ENCODE measurements at regions not wholly inside any gene's neighbourhood (a gene's known extent, or its start where the extent isn't known, plus 50 kb on each side); places are given as distances from the start of the nearest gene placed in this dataset.

GRCh38 chr21:27447843-27448242 is 481.0 kb upstream of the ADAMTS5 start:
- ChIA-PET CTCF (no interaction called here), POLR2A (no interaction called here)
- TF ChIP-seq PKNOX1 (IDR thresholded peaks at IDR 0.05) = no peak
- no peak for DNase-seq (ENCODE audit: extremely low spot score)

DNA sequence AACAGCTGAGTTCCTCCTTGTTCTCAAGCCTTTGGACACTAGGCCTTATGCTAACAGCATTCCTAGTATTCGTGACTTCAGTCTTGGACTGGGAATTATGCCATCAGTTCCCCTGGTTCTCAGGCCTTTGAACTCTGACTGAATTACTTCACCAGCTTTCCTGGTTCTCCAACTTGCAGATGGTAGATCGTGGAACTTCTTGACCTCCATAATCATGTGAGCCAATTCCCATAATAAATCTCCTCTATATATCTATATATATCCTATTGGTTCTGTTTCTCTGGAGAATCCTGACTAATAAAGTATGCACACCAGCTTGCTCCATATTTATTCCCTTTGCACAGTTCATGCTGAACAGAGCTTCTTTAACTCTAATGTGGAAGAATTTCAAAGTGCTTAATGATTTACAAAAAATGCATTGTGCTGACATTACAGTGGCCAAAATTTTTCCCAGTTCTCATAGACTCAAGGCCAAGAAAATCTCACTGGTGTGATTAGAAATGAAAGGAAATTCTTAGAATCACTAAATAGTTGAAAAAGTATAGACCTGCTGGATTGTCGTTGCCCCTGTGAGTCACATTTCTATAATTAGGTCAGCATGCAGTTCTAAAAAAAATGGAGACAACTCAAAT is 462.9 kb upstream of the ADAMTS5 start:
- CTCF ChIA-PET = no interaction called here
- TF ChIP-seq NFRKB (IDR thresholded peaks at IDR 0.05) = no peak
- TF ChIP-seq ZNF384 (IDR thresholded peaks at IDR 0.05) = no peak
- no peak for TF ChIP-seq PKNOX1 (IDR thresholded peaks at IDR 0.05)
- no peak for TF ChIP-seq LEF1 (IDR thresholded peaks at IDR 0.05; ENCODE audit: borderline replicate concordance)
- no peak for TF ChIP-seq TARDBP (IDR thresholded peaks at IDR 0.05)
- no peak for TF ChIP-seq FOXA1 (IDR thresholded peaks at IDR 0.05)
- POLR2A ChIA-PET = no interaction called here
- no peak for DNase-seq (ENCODE audit: extremely low spot score)

- ChIA-PET CTCF (no interaction called here), POLR2A (no interaction called here)
- TF ChIP-seq ARNT (IDR thresholded peaks at IDR 0.05) (no peak), ELF4 (IDR thresholded peaks at IDR 0.05) (no peak), SUZ12 (IDR thresholded peaks at IDR 0.05) (no peak), HDGF (IDR thresholded peaks at IDR 0.05; ENCODE audit: borderline replicate concordance) (no peak), ZNF384 (IDR thresholded peaks at IDR 0.05) (no peak), NFRKB (IDR thresholded peaks at IDR 0.05) (no peak), L3MBTL2 (conservative IDR thresholded peaks at IDR 0.05) (no peak), SP1 (IDR thresholded peaks at IDR 0.05) (no peak), FOXA1 (IDR thresholded peaks at IDR 0.05) (no peak), BHLHE40 (IDR thresholded peaks at IDR 0.05; ENCODE audit: borderline replicate concordance) (no peak), FOXK2 (IDR thresholded peaks at IDR 0.05) (no peak), TARDBP (IDR thresholded peaks at IDR 0.05) (no peak), LEF1 (IDR thresholded peaks at IDR 0.05; ENCODE audit: borderline replicate concordance) (no peak), CTBP1 (IDR thresholded peaks at IDR 0.05; ENCODE audit: borderline replicate concordance) (no peak), PKNOX1 (IDR thresholded peaks at IDR 0.05) (no peak), FOXM1 (IDR thresholded peaks at IDR 0.05; ENCODE audit: borderline replicate concordance) (no peak)
- DNase-seq (ENCODE audit: extremely low spot score) = no peak
Observed at GRCh38 chr21:27426196-27426595, 459.3 kb upstream of the ADAMTS5 start.

GRCh38 chr21:27425574-27425973 is 458.7 kb upstream of the ADAMTS5 start:
- ChIA-PET POLR2A (no interaction called here), CTCF (no interaction called here)
- no peak for DNase-seq (ENCODE audit: extremely low spot score)
- no peak for TF ChIP-seq HDGF (IDR thresholded peaks at IDR 0.05; ENCODE audit: borderline replicate concordance)
- no peak for TF ChIP-seq SP1 (IDR thresholded peaks at IDR 0.05)
- no peak for TF ChIP-seq FOXM1 (IDR thresholded peaks at IDR 0.05; ENCODE audit: borderline replicate concordance)
- no peak for TF ChIP-seq NFRKB (IDR thresholded peaks at IDR 0.05)
- TF ChIP-seq FOXA1 (IDR thresholded peaks at IDR 0.05) = no peak
- no peak for TF ChIP-seq TARDBP (IDR thresholded peaks at IDR 0.05)
- TF ChIP-seq PKNOX1 (IDR thresholded peaks at IDR 0.05) = no peak
- TF ChIP-seq SUZ12 (IDR thresholded peaks at IDR 0.05) = no peak
- TF ChIP-seq ARNT (IDR thresholded peaks at IDR 0.05) = no peak
- no peak for TF ChIP-seq LEF1 (IDR thresholded peaks at IDR 0.05; ENCODE audit: borderline replicate concordance)
- no peak for TF ChIP-seq BHLHE40 (IDR thresholded peaks at IDR 0.05; ENCODE audit: borderline replicate concordance)
- no peak for TF ChIP-seq ELF4 (IDR thresholded peaks at IDR 0.05)
- TF ChIP-seq FOXK2 (IDR thresholded peaks at IDR 0.05) = no peak
- no peak for TF ChIP-seq ZNF384 (IDR thresholded peaks at IDR 0.05)
- TF ChIP-seq CTBP1 (IDR thresholded peaks at IDR 0.05; ENCODE audit: borderline replicate concordance) = no peak
- TF ChIP-seq L3MBTL2 (conservative IDR thresholded peaks at IDR 0.05) = no peak

GRCh38 chr21:27425172-27425571 is 458.3 kb upstream of the ADAMTS5 start:
- DNase-seq (ENCODE audit: extremely low spot score) = no peak
- TF ChIP-seq FOXA1 (IDR thresholded peaks at IDR 0.05) (no peak), NFRKB (IDR thresholded peaks at IDR 0.05) (no peak), BHLHE40 (IDR thresholded peaks at IDR 0.05; ENCODE audit: borderline replicate concordance) (no peak), SUZ12 (IDR thresholded peaks at IDR 0.05) (no peak), TARDBP (IDR thresholded peaks at IDR 0.05) (no peak), CTBP1 (IDR thresholded peaks at IDR 0.05; ENCODE audit: borderline replicate concordance) (no peak), SP1 (IDR thresholded peaks at IDR 0.05) (no peak), LEF1 (IDR thresholded peaks at IDR 0.05; ENCODE audit: borderline replicate concordance) (no peak)
- ChIA-PET POLR2A (no interaction called here), CTCF (interaction anchor here (0.6 kb wide), 1 partner anchor 43 kb away, joined by 4 read pairs; no protein-coding TSS in a partner anchor)

- CTCF ChIA-PET = interaction anchor here (0.6 kb wide), 1 partner anchor 43 kb away, joined by 4 read pairs; no protein-coding TSS in a partner anchor
Observed at GRCh38 chr21:27424601-27425000, 457.7 kb upstream of the ADAMTS5 start.

More at GRCh38 chr21:27424601-27425000, 457.7 kb upstream of the ADAMTS5 start:
- TF ChIP-seq CTBP1 (IDR thresholded peaks at IDR 0.05; ENCODE audit: borderline replicate concordance) (no peak), ZNF384 (IDR thresholded peaks at IDR 0.05) (no peak), BHLHE40 (IDR thresholded peaks at IDR 0.05; ENCODE audit: borderline replicate concordance) (no peak), ARNT (IDR thresholded peaks at IDR 0.05) (no peak), SUZ12 (IDR thresholded peaks at IDR 0.05) (no peak), FOXK2 (IDR thresholded peaks at IDR 0.05) (no peak), NFRKB (IDR thresholded peaks at IDR 0.05) (no peak), TARDBP (IDR thresholded peaks at IDR 0.05) (no peak)
- no peak for DNase-seq (ENCODE audit: extremely low spot score)
- POLR2A ChIA-PET = no interaction called here

Data from HEK293T (cell line).